Upper lobe of right lung (tissue), 1 donor: ENCODE measurements at regions not wholly inside any gene's neighbourhood (a gene's known extent, or its start where the extent isn't known, plus 50 kb on each side); places are given as distances from the start of the nearest gene placed in this dataset.
"Not testable (repeated sequence)": the region's sequence is repeated elsewhere in the genome, so short reads cannot be mapped to it uniquely, and the experiment has no call there.

ENCODE experiments used
- ATAC-seq: fragments of 200-7000 bp; cut with Tn5 transposase; one replicate; pipeline ENCODE4 v1.9.1; 2020; ENCODE audit warnings: mild to moderate bottlenecking, moderate library complexity
- DNase-seq: peaks from one replicate; pipeline ENCODE4 v3.0.0-alpha.2; 2020
- H3K27ac ChIP-seq: fragments of 200-600 bp; one replicate; pipeline ENCODE4 v1.8.0; 2022
- H3K27me3 ChIP-seq: fragments of 200-600 bp; one replicate; pipeline ENCODE4 v1.8.0; 2022; ENCODE audit warnings: mild to moderate bottlenecking
- H3K36me3 ChIP-seq: fragments of 200-600 bp; one replicate; pipeline ENCODE4 v1.8.0; 2022
- H3K4me1 ChIP-seq: fragments of 200-600 bp; one replicate; pipeline ENCODE4 v1.8.0; 2022
- H3K4me3 ChIP-seq: fragments of 200-600 bp; one replicate; pipeline ENCODE4 v1.8.0; 2022; ENCODE audit warnings: mild to moderate bottlenecking
- H3K9me3 ChIP-seq: fragments of 200-600 bp; one replicate; pipeline ENCODE4 v1.8.0; 2022
- intact Hi-C: fragments of 100-400 bp; cut with DNase I; formaldehyde crosslinking; loops from one replicate; pipeline ENCODE4 v1.11.0; 2022
- TF ChIP-seq, protein P1 (sequence below): fragments of 200-600 bp; IDR thresholded peaks from one replicate; pipeline ENCODE4 v1.8.0; 2022; ENCODE audit warnings: antibody characterized with exemption
- donor health status: DM: no; HTN: yes; CAD: no; lungs with severe emphysema.

DNA sequence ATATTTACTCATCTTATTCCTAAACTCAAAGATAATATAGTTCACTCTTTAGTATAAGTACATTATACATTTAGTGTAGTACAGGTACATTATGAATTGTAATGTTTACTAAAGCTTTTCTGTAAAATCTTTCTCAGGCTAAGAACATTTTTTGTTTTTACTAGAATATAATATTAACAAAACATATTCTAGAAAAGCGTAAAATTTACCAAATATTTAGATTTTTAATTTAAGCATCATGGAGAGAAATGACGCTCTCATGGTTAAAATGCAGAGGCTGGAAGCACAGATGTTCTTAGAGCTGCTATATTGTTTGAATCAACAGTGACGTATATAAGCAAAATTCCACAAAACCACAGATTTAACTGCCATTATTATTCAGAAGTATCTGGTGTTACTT is 54.7 kb upstream of the NBPF15 start:
- H3K27me3 ChIP-seq, H3K36me3 ChIP-seq, H3K27ac ChIP-seq, ATAC-seq, H3K4me3 ChIP-seq, H3K9me3 ChIP-seq, DNase-seq, intact Hi-C loops, H3K4me1 ChIP-seq: not testable (repeated sequence)

DNA sequence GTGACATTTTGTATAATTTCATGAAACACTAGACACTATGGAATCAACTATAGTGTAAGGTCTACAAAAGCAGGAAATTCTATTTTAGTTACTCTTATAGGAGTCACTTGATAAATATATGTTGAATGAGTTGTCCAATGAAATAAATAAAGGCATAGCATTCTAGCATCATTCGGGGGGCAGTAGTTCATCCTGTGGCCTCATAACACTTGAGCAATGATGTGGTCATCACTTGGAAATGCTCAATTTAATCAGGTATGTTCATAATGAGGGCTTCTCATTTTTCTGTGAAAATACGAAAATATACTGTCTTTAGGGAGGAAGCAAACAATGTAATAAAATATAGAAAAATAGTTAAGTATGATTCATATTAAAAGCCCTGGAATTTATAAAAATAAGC is 55.4 kb upstream of the NBPF15 start:
- H3K9me3 ChIP-seq, H3K27me3 ChIP-seq, H3K27ac ChIP-seq, H3K4me3 ChIP-seq, intact Hi-C loops, H3K4me1 ChIP-seq, DNase-seq, H3K36me3 ChIP-seq, ATAC-seq: not testable (repeated sequence)

- H3K27me3 ChIP-seq, H3K4me3 ChIP-seq, DNase-seq, H3K27ac ChIP-seq, intact Hi-C loops, H3K36me3 ChIP-seq, ATAC-seq, H3K9me3 ChIP-seq, H3K4me1 ChIP-seq: not testable (repeated sequence)
Observed at GRCh38 chr1:144518439-144518838, 57.0 kb upstream of the NBPF15 start.

GRCh38 chr1:144519528-144520189 is 58.2 kb upstream of the NBPF15 start:
- H3K27ac ChIP-seq, intact Hi-C loops, ATAC-seq, H3K4me3 ChIP-seq, H3K9me3 ChIP-seq, DNase-seq, H3K27me3 ChIP-seq, H3K4me1 ChIP-seq, H3K36me3 ChIP-seq: not testable (repeated sequence)

- H3K4me3 ChIP-seq, H3K27ac ChIP-seq, H3K4me1 ChIP-seq, intact Hi-C loops, DNase-seq, H3K27me3 ChIP-seq, H3K9me3 ChIP-seq, H3K36me3 ChIP-seq: not testable (repeated sequence)
- ATAC-seq, result peak; percentile 72
Observed at GRCh38 chr1:144523661-144524407, 62.4 kb upstream of the NBPF15 start.

DNA sequence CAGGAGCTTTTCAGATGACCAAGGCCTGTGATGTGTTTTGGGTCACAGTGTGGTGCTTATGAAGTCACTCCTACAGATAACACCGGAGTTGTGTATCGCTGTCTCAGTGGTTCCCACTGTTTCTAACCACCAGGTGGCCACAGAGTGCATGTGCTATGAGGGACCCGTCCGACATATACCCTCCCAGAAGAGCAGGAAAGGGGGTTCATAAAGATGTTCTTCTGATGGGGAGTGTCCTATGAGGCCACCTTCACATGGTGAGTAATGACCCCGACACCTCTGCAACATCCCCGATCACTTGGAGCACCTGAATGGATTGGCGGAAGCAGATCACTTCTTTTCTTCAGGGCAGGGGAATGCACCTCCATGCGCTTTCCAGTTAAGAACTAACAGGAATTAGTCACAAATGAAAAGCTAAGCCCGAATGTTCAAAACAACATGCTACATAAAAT is 60.5 kb upstream of the PPIAL4F start:
- H3K4me3 ChIP-seq, H3K4me1 ChIP-seq, DNase-seq, H3K27ac ChIP-seq, intact Hi-C loops, H3K27me3 ChIP-seq, H3K36me3 ChIP-seq, H3K9me3 ChIP-seq: not testable (repeated sequence)
- TF ChIP-seq, protein P1, sequence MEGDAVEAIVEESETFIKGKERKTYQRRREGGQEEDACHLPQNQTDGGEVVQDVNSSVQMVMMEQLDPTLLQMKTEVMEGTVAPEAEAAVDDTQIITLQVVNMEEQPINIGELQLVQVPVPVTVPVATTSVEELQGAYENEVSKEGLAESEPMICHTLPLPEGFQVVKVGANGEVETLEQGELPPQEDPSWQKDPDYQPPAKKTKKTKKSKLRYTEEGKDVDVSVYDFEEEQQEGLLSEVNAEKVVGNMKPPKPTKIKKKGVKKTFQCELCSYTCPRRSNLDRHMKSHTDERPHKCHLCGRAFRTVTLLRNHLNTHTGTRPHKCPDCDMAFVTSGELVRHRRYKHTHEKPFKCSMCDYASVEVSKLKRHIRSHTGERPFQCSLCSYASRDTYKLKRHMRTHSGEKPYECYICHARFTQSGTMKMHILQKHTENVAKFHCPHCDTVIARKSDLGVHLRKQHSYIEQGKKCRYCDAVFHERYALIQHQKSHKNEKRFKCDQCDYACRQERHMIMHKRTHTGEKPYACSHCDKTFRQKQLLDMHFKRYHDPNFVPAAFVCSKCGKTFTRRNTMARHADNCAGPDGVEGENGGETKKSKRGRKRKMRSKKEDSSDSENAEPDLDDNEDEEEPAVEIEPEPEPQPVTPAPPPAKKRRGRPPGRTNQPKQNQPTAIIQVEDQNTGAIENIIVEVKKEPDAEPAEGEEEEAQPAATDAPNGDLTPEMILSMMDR, result peak; percentile 48
- ATAC-seq, result peak; percentile 75

DNA sequence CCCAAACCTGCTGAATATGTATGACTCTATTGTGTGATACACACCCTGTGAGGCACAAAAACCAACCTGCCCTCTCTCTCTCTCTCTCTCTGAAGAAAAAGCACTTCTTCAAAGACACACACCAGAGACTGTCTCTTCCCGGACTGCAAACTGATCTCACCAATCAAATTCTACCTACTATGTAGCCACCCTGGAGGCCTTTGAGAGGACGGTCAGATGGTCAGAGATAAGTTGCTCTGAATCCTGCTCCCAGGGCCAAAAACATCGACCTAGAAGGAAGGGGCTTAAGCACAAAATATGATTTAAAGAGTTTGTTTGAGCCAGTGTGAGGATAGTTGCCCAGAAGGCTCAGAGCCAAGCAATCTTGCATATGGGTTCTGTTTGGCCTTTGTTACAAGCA is 59.2 kb upstream of the PPIAL4F start:
- H3K36me3 ChIP-seq, ATAC-seq, H3K4me3 ChIP-seq, DNase-seq, H3K27me3 ChIP-seq, H3K27ac ChIP-seq, intact Hi-C loops, H3K9me3 ChIP-seq, H3K4me1 ChIP-seq: not testable (repeated sequence)

DNA sequence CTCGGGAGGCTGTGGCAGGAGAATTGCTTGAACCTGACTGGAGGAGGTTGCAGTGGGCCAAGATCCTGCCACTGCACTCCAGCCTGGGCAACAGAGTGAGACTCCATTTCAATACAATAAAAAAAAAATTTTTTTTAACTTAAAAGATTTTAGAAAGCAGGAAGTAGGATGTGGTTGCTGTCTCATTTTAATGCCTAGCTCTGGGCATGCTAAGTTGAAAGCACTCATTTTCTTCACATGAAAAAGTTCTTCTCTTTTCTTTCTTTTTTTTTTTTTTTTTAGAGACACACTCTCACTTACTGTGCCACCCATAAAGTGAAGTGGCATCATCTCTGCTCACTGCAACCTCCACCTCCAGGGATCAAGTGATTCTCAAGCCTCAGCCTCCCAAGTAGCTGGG is 58.4 kb upstream of the PPIAL4F start:
- H3K9me3 ChIP-seq, H3K27ac ChIP-seq, DNase-seq, intact Hi-C loops, H3K27me3 ChIP-seq, H3K4me1 ChIP-seq, H3K36me3 ChIP-seq, H3K4me3 ChIP-seq, ATAC-seq: not testable (repeated sequence)

DNA sequence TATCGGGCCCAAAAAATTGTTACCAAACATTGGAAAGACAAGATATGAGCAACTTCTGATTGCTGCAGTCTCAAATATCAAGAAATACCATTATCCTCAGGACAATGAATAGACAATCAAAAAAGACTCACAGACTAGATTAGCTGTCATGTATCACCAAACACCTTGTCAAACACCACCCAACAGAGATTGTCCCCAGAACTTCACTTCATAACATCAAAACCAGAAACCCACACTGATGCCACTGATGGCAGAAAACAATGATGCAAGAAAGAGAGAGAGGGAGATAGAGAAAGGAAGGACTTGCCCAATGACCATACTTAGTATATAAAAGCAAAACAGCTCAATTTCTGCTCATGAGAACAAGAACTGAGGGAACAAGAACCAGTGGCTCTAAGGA is 56.0 kb upstream of the PPIAL4F start:
- H3K4me3 ChIP-seq, H3K9me3 ChIP-seq, intact Hi-C loops, H3K27ac ChIP-seq, H3K27me3 ChIP-seq, ATAC-seq, H3K4me1 ChIP-seq, H3K36me3 ChIP-seq, DNase-seq: not testable (repeated sequence)

GRCh38 chr1:144537234-144537633 is 55.5 kb upstream of the PPIAL4F start:
- H3K9me3 ChIP-seq, H3K27ac ChIP-seq, DNase-seq, intact Hi-C loops, H3K4me1 ChIP-seq, ATAC-seq, H3K36me3 ChIP-seq, H3K27me3 ChIP-seq, H3K4me3 ChIP-seq: not testable (repeated sequence)

DNA sequence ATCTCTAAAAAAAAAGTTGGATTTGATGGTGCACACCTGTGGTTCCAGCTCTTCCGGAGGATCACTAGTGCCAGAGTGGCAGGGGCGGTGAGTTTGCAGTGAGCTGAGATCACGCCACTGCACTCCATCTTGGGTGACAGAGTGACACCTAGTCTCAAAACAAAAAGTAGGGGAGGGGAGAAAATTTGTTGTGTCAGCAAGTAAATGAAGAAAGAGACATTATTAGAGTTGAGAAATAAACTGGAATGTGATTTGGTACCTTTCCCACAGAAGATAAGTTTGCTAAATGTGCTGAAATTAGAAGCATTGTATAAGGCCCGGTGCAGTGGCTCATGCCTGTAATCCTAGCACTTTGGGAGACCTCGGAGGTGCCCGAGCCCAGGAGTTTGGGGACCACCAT is 54.0 kb upstream of the PPIAL4F start:
- ATAC-seq, H3K4me3 ChIP-seq, H3K27ac ChIP-seq, H3K4me1 ChIP-seq, H3K9me3 ChIP-seq, H3K36me3 ChIP-seq, H3K27me3 ChIP-seq, DNase-seq, intact Hi-C loops: not testable (repeated sequence)

DNA sequence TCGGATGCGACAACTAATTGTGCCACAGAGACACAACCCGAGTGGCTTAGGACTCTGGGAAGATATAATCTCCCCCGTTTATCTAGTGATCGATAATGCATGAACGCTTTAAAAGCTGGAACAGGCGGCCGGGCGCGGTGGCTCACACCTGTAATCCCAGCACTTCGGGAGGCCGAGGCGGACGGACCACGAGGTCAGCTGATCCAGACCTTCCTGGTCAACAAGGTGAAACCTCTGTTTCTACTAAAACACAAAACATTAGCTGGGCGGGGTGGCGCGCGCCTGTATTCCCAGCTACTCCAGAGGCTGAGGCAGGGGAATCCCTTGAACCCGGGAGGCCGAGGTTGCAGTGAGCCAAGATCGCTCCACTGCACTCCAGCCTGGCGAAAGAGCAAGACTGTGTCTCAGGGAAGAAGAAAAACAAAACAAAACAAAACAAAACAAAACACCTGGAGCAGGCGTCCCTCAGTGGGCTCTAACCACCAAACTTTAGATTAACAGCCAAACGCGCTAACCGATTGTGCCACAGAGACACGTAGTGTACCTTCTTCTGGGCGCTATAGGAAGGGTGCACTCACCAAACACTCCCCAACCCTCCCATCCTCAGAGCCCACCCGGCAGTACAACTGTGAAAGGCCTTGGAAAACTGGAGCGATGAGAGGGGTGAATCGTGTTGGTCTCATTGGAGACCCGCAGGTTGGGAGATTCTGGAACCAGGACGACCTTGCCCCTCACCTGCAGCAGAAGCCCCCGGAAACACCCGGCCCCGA is 53.3 kb upstream of the PPIAL4F start:
- intact Hi-C loops, result not testable (repeated sequence)

More for the DNA sequence above, 53.3 kb upstream of the PPIAL4F start:
- not testable (repeated sequence) for H3K27ac ChIP-seq, H3K4me3 ChIP-seq, H3K4me1 ChIP-seq, ATAC-seq, DNase-seq, H3K36me3 ChIP-seq, H3K9me3 ChIP-seq, H3K27me3 ChIP-seq
